GM19238 (cell line): ENCODE measurements at regions not wholly inside any gene's neighbourhood (a gene's known extent, or its start where the extent isn't known, plus 50 kb on each side); places are given as distances from the start of the nearest gene placed in this dataset.
"Not testable (repeated sequence)": the region's sequence is repeated elsewhere in the genome, so short reads cannot be mapped to it uniquely, and the experiment has no call there.

Experiments used
- DNase-seq: peaks from one replicate; pipeline ENCODE4 v3.0.0; 2011; ENCODE audit warnings: low spot score; ENCODE audit not compliant: insufficient read length

DNA sequence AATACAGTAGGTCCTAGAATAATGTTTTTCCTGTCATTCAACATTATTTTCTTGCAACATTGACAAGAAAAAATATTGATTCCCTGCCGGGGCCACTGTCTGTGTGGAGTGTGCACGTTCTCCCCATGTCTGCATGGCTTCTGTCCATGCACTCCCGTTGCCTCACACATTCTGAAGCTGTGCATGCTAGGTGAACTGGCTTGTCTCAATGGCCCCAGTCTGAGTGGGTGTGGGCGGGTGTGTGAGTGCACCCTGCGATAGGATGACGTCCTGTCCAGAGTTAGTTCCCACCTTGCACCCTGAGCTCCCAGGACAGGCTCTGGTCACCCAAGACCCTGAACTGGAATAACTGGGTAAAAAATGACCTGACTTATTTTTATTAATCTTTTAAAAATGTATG is 186.1 kb downstream of the CAND1 start:
- DNase-seq, result no peak

- DNase-seq, result no peak
Measured at GRCh38 chr12:67456431-67456901, 187.3 kb downstream of the CAND1 start.

GRCh38 chr12:67457136-67457535 is 188.0 kb downstream of the CAND1 start:
- DNase-seq, result no peak

DNA sequence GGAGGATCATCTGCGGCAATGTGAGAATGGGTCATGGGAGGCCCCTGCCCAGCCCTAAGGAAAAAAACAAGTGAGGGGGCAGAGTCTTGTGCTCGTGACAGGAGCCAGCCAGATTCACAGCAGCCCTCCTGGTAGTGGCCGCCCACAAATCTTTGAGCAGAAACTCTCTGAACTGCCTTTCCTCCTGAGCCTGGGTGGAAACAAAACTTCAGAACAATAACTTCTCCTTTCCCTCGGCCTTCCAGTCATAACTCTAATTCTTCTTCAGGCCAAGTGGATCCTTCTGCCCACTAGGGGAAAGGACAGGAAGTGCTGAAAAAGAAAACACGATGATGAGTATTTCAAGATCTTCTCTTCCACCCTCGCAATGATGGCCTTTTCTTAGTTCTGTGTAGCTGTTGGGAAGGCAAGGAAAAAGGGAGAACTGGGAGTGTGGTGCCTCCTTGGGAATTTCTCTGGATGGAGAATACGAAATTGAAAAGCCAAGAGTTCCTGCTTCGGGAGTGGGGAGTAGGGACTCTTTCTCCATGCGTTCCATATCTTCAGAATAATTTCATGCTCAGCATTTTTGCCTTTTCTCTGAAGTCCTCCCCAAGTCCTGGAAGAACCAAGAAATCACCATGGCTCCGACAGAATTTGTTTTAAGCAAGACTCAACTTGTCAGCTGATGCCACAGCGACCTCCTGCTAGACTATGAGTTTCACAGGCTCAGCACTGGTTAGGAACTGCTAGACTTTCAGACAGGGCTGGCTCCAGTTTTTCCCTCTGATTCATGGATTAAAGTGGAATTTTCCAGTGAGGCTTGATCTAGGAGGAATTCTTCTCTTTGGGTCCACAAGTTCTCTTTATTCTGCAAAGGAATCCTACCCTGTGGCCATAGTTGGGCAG is 188.9 kb downstream of the CAND1 start:
- DNase-seq, result no peak

- no peak for DNase-seq
Measured at GRCh38 chr12:67459173-67459572, 189.4 kb upstream of the DYRK2 start.

GRCh38 chr12:67459578-67459977 is 189.0 kb upstream of the DYRK2 start:
- DNase-seq, result no peak

- no peak for DNase-seq
Measured at GRCh38 chr12:67460388-67460787, 188.2 kb upstream of the DYRK2 start.

DNA sequence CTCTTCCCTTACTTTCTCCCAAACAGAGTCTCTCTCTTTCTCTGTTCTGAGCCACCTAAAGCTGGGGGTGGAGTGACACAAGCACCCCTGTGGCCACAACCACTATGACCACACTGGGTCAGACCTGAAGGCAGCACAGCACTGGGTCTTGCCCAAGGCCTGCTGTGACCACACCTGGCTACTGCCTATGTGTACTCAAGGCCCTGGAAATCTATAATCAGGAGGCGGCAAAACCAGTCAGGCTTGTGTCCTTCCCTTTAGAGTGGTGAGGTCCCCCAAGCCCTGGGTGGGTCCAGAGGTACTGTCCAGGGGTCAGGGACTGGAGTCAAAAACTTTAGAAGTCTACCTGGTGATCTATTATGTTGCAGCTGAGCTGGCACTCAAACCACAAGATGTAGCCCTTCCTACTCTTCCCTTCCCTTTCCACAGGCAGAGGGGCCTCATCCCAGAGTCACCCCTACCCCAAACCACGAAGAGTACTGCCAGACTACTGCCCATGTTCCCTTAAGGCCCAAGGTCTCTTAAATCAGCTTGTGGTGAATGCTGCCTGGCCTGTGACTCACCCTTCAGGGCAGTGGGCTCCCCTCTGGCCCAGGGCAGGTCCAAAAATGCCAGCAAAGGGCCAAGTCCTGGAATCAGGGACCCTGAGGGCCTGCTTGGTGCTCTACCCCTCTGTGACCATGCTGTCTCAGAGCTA is 179.8 kb upstream of the DYRK2 start:
- DNase-seq, result no peak

GRCh38 chr12:67469666-67470065 is 178.9 kb upstream of the DYRK2 start:
- no peak for DNase-seq

DNA sequence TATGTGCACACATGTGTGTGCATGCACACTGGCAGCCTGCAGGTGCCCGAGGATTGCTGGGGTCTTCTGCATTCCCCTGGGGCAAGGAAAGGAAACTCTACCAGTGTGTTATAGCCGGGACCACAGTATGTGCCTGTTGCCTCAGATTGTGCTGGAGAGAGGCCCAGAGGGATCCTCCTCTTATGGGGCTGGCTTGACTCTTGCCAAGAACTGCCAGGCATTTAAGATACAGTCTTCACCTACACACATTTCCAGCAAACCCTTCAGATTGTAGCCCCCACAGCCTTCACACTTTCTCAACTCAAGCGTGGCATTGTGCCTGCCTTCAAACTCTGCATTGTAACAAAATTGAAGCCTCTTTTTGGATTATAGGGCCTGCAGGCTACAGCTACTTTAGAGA is 176.7 kb upstream of the DYRK2 start:
- DNase-seq, result no peak

DNA sequence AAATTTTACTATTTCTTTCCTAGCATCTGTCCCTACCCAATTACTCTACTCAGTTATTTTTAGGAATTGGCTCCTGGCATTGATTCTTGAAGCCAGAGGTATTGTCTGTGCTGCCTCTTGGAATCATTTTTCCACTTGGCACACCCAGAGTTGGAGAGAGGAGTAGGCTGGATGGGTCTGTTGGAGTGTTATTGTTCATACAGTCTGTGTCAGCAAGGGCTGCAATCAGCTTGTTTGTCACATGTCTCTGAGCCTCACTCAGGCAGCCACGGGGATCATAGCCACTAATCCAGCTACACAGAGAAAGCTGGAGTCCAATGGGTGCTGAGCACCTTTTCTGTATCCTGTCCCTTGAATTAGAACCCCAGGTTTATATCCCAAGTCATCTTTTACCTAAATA is 176.0 kb upstream of the DYRK2 start:
- DNase-seq, result no peak

DNA sequence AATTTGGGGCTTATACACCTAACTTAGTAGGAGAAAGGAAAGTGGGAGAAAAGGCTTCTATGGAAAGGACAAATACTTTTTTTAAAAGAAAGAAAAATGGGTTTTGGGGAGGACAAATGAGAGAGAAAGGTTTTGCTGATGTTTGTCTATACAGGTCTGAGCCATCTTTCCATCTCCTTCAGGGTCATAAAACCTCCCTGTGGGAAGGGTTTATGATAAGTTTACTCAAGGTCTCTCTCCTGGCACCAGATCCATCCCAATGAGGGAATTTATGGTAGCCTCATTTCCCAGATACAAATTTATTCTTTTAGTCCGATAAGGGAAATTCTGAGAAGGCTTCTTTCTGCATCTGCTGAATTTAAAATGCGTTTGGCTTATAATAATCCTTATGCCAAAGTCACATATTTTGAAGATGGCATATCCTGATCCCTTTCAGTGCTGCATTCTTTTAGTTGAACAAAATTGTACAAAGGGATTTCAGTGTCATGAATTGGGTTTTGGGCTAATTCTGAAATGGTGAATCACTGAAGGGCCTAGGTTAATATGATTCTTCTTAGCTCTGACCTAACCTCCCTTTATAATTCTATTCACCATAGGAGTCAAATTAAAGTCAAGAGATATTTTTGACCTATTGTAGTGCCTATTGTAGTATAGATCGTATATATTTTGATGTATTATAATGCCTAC is 173.5 kb upstream of the DYRK2 start:
- DNase-seq, result no peak

GRCh38 chr12:67475725-67476124 is 172.8 kb upstream of the DYRK2 start:
- DNase-seq, result no peak

DNA sequence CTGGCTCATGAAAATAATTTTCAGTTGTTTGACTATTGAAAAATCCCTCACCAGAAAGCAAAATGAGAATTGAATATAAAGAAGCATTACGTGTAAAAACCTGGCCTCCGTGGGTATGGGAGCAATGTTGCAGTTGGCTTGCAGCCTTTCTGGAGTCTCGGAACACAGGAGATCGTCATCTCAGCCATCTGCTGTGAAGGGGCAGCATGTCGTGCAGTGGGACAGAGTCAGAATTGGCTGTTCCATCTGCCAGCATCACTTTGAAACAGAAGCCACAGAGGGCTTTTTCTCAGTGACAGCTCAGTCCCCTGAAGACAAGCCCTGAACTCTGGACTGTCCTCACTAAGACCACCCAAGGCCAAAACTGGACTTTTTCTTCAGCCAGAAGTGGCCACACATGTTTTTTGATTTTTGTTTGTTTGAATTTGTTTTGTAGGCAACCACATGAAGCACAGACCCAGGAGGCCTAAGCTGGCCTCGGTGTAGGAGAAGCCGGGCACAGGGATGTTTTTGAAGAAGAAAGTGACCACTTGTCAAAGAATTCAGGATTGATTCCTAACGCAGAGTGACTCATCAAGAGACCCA is 170.8 kb upstream of the DYRK2 start:
- no peak for DNase-seq

GRCh38 chr12:67482751-67483661 is 165.5 kb upstream of the DYRK2 start:
- peak; percentile 21 for DNase-seq

GRCh38 chr12:67483871-67484554 is 164.5 kb upstream of the DYRK2 start:
- DNase-seq, result no peak

DNA sequence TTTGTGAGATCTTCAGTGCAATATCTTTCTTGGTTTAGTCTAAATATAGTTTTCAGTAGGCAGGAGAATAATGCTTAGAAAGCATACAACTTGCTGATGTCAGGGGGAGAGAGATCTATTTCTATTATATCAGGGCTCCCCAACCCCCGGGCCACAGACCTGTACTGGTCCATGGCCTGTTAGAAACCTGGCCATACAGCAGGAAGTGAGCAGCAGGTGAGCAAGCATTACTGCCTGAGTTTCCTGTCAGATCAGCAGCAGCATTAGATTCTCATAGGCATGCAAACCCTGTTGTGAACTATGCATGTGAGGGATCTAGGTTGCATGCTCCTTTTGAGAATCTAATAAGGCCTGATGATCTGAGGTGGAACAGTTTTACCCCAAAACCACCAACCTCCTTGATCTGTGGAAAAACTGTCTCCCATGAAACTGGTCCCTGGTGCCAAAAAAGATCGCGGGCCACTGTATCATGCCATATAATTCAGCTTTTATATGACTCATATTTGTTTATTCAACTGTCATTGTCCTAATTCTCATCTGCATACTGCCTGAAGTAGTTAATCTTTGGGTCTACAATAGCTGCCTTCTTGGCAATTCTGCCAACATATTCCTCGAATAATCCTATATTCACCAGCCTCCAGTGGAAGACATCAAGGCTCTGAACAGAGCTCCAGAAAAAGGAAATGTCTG is 163.6 kb upstream of the DYRK2 start:
- DNase-seq, result no peak

- DNase-seq, result no peak
Measured at GRCh38 chr12:67486671-67487070, 161.9 kb upstream of the DYRK2 start.

DNA sequence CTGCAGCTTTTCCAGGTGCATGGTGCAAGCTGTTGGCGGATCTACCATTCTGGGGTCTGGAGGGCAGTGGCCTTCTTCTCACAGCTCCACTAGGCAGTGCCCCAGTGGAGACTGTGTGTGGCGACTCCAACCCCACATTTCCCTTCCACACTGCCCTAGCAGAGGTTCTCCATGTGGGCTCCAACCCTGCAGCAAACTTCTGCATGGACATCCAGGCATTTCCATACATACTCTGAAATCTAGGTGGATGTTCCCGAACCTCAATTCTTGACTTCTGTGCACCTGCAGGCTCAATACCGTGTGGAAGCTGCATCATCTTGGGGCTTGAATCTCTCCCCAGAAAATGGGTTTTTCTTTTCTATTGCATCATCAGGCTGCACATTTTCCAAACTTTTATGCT is 160.2 kb upstream of the DYRK2 start:
- not testable (repeated sequence) for DNase-seq
